Liver (tissue), 3 donors: ENCODE measurements at regions not wholly inside any gene's neighbourhood (a gene's known extent, or its start where the extent isn't known, plus 50 kb on each side); places are given as distances from the start of the nearest gene placed in this dataset.

ENCODE experiments used
- CTCF ChIP-seq: fragments of 150-350 bp; IDR thresholded peaks from 2 replicates; pipeline ENCODE4 v1.5.1; 2017; ENCODE audit warnings: improper control_type of control experiment, low read depth, low read length; ENCODE audit not compliant: missing input control
- EGR1 ChIP-seq, 2 donors: IDR thresholded peaks; 2 replicates each; pipeline ENCODE4 v1.6.1; 2016 to 2018; ENCODE audit warnings: antibody characterized with exemption in 2 of 2, low read depth in 2 of 2
- HNF4G ChIP-seq: IDR thresholded peaks from 2 replicates; pipeline ENCODE4 v1.6.1; 2016; ENCODE audit warnings: antibody characterized with exemption
- JUND ChIP-seq, 2 donors: IDR thresholded peaks; 2 replicates each; pipeline ENCODE4 v1.6.1; 2016; ENCODE audit warnings: antibody characterized with exemption in 2 of 2
- MAX ChIP-seq: IDR thresholded peaks from 2 replicates; pipeline ENCODE4 v1.6.1; 2016; ENCODE audit warnings: antibody characterized with exemption
- SP1 ChIP-seq: IDR thresholded peaks from 2 replicates; pipeline ENCODE4 v1.6.1; 2018; ENCODE audit warnings: antibody characterized with exemption, mild to moderate bottlenecking
- TAF1 ChIP-seq: conservative IDR thresholded peaks from 2 replicates; pipeline ENCODE4 v1.6.1; 2016; ENCODE audit warnings: antibody characterized with exemption, mild to moderate bottlenecking
- TF ChIP-seq, protein P1 (sequence below): IDR thresholded peaks from 2 replicates; pipeline ENCODE4 v1.6.1; 2016; ENCODE audit warnings: antibody characterized with exemption
- TF ChIP-seq, protein P2 (sequence below): IDR thresholded peaks from 2 replicates; pipeline ENCODE4 v1.6.1; 2016; ENCODE audit warnings: antibody characterized with exemption, mild to moderate bottlenecking
- donor health status: healthy.
- donor health status: healthy.

GRCh38 chr10:69732826-69733150, 68.9 kb upstream of the COL13A1 start:
- no peak for TF ChIP-seq CTCF
- no peak for TF ChIP-seq TAF1
- no peak for TF ChIP-seq EGR1 (IDR thresholded peaks at IDR 0.05; ENCODE audit: low read depth in 2 of 2)
- TF ChIP-seq SP1, result no peak
- TF ChIP-seq, protein P1, sequence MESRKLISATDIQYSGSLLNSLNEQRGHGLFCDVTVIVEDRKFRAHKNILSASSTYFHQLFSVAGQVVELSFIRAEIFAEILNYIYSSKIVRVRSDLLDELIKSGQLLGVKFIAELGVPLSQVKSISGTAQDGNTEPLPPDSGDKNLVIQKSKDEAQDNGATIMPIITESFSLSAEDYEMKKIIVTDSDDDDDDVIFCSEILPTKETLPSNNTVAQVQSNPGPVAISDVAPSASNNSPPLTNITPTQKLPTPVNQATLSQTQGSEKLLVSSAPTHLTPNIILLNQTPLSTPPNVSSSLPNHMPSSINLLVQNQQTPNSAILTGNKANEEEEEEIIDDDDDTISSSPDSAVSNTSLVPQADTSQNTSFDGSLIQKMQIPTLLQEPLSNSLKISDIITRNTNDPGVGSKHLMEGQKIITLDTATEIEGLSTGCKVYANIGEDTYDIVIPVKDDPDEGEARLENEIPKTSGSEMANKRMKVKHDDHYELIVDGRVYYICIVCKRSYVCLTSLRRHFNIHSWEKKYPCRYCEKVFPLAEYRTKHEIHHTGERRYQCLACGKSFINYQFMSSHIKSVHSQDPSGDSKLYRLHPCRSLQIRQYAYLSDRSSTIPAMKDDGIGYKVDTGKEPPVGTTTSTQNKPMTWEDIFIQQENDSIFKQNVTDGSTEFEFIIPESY, result no peak
- no peak for TF ChIP-seq HNF4G
- TF ChIP-seq, protein P2, sequence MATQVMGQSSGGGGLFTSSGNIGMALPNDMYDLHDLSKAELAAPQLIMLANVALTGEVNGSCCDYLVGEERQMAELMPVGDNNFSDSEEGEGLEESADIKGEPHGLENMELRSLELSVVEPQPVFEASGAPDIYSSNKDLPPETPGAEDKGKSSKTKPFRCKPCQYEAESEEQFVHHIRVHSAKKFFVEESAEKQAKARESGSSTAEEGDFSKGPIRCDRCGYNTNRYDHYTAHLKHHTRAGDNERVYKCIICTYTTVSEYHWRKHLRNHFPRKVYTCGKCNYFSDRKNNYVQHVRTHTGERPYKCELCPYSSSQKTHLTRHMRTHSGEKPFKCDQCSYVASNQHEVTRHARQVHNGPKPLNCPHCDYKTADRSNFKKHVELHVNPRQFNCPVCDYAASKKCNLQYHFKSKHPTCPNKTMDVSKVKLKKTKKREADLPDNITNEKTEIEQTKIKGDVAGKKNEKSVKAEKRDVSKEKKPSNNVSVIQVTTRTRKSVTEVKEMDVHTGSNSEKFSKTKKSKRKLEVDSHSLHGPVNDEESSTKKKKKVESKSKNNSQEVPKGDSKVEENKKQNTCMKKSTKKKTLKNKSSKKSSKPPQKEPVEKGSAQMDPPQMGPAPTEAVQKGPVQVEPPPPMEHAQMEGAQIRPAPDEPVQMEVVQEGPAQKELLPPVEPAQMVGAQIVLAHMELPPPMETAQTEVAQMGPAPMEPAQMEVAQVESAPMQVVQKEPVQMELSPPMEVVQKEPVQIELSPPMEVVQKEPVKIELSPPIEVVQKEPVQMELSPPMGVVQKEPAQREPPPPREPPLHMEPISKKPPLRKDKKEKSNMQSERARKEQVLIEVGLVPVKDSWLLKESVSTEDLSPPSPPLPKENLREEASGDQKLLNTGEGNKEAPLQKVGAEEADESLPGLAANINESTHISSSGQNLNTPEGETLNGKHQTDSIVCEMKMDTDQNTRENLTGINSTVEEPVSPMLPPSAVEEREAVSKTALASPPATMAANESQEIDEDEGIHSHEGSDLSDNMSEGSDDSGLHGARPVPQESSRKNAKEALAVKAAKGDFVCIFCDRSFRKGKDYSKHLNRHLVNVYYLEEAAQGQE, result no peak
- no peak for TF ChIP-seq MAX
- TF ChIP-seq JUND (IDR thresholded peaks at IDR 0.05), result no peak
